ENCODE measurements at regions not wholly inside any gene's neighbourhood (a gene's known extent, or its start where the extent isn't known, plus 50 kb on each side); places are given as distances from the start of the nearest gene placed in this dataset.

DNA sequence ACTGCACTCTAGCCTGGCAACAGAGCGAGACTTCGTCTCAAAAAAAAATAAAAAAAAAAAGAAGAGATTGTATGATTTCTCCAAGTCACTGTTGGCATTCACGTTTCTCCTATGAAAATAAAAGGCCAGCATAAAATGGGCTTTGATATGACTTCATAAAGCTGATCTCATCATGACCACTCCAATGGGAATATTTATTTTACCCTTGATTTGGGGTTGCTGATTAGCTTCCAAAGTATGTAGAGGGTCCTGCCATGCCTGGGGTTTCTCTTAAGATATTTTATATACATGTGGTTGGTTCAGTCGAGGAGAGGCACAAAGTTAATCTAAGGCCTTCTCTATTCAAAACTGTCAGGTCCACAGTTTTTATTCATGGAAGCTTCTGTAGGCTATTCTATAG is 247.0 kb upstream of the TNC start (continued):
- TF ChIP-seq, protein P1, sequence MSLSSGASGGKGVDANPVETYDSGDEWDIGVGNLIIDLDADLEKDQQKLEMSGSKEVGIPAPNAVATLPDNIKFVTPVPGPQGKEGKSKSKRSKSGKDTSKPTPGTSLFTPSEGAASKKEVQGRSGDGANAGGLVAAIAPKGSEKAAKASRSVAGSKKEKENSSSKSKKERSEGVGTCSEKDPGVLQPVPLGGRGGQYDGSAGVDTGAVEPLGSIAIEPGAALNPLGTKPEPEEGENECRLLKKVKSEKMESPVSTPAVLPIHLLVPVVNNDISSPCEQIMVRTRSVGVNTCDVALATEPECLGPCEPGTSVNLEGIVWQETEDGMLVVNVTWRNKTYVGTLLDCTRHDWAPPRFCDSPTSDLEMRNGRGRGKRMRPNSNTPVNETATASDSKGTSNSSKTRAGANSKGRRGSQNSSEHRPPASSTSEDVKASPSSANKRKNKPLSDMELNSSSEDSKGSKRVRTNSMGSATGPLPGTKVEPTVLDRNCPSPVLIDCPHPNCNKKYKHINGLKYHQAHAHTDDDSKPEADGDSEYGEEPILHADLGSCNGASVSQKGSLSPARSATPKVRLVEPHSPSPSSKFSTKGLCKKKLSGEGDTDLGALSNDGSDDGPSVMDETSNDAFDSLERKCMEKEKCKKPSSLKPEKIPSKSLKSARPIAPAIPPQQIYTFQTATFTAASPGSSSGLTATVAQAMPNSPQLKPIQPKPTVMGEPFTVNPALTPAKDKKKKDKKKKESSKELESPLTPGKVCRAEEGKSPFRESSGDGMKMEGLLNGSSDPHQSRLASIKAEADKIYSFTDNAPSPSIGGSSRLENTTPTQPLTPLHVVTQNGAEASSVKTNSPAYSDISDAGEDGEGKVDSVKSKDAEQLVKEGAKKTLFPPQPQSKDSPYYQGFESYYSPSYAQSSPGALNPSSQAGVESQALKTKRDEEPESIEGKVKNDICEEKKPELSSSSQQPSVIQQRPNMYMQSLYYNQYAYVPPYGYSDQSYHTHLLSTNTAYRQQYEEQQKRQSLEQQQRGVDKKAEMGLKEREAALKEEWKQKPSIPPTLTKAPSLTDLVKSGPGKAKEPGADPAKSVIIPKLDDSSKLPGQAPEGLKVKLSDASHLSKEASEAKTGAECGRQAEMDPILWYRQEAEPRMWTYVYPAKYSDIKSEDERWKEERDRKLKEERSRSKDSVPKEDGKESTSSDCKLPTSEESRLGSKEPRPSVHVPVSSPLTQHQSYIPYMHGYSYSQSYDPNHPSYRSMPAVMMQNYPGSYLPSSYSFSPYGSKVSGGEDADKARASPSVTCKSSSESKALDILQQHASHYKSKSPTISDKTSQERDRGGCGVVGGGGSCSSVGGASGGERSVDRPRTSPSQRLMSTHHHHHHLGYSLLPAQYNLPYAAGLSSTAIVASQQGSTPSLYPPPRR (CRISPR knock-in tag; IDR thresholded peaks at IDR 0.05; ENCODE audit: borderline replicate concordance) = no peak
- TF ChIP-seq EZH2 (conservative IDR thresholded peaks at IDR 0.05; ENCODE audit: low read depth, low read length) (no peak), ARID4A (CRISPR knock-in tag; IDR thresholded peaks at IDR 0.05; ENCODE audit: borderline replicate concordance) (no peak)

GRCh38 chr9:115367321-115367720 is 249.4 kb upstream of the TNC start:
- TF ChIP-seq AKAP8 (CRISPR knock-in tag; IDR thresholded peaks at IDR 0.05) = no peak
- FAIRE-seq (no peak), DNase-seq (ENCODE audit: low spot score) (no peak), ATAC-seq (no peak)
- no peaks in the 10 kb centered on the region for H4K20me1 ChIP-seq (ENCODE audit: insufficient read depth, low read length)
- H3K27ac ChIP-seq (ENCODE audit: extremely low read length, insufficient read depth, low read length) = no peak overlapping the region
- H3K9me3 ChIP-seq (ENCODE audit: low read length) = no peaks in the 10 kb centered on the region
- H3K79me2 ChIP-seq (ENCODE audit: insufficient read depth, low read length) = no peaks in the 10 kb centered on the region
- ChIA-PET CTCF (ENCODE audit: low intra/inter-chr PET ratio, low total read pairs) (no interaction called here), POLR2A (no interaction called here)
- intact Hi-C loops (cut with micrococcal nuclease; ENCODE audit: unreplicated experiment) = no loop called here
- in situ Hi-C loops (cut with HindIII; ENCODE audit: extremely low pct_ligation_motif_present, low pct_unique_long_range_greater_than_20kb) = no loop called here
- no peak overlapping the region for H3K4me3 ChIP-seq (replicated peaks in 1 of 3; ENCODE audit: insufficient read depth in 1 of 3, low read depth in 2 of 3, low read length in 3 of 3)
- no peaks in the 10 kb centered on the region for H3K27me3 ChIP-seq (ENCODE audit: control insufficient read depth in 1 of 2, insufficient read depth in 2 of 2, low read length in 2 of 2)
- no peak overlapping the region for H2AFZ ChIP-seq (ENCODE audit: low read length)
- H3K4me1 ChIP-seq (ENCODE audit: insufficient read depth, low read length) = no peaks in the 10 kb centered on the region
- no peak overlapping the region for H3K4me2 ChIP-seq (ENCODE audit: low read depth, low read length)
- H3K36me3 ChIP-seq (replicated peaks in 1 of 2; ENCODE audit: control insufficient read depth in 1 of 2, insufficient read depth in 2 of 2, low read length in 2 of 2) = no peaks in the 10 kb centered on the region
- 41% methylated on average over 4 of the region's 4 CpGs for WGBS (ENCODE audit: low lambda C conversion rate)
- no TSS peak for BruUV-seq (replicated peaks)
- no peak overlapping the region for H3K9ac ChIP-seq (ENCODE audit: insufficient read depth, low read depth, low read length)
